ENCODE measurements at regions not wholly inside any gene's neighbourhood (a gene's known extent, or its start where the extent isn't known, plus 50 kb on each side); places are given as distances from the start of the nearest gene placed in this dataset.

- no peak for DNase-seq (ENCODE audit: low read depth in 1 of 2, low spot score in 1 of 2)
- ChIA-PET CTCF (interaction anchor here (0.7 to 2.3 kb wide), 5 partner anchors 12 to 1038 kb away, joined by 3 to 7 read pairs (median 6); partner anchors contain the start of gene CCDC71L), POLR2A (no interaction called here)
- no peaks in the 10 kb centered on the region for H3K9me3 ChIP-seq
- peaks cover 15% of the 10 kb centered on the region for H3K4me1 ChIP-seq
- no peak for FAIRE-seq
- no peak for TF ChIP-seq RAD21 (conservative IDR thresholded peaks at IDR 0.05 in 1 of 2, IDR thresholded peaks at IDR 0.05 in 1 of 2)
- TF ChIP-seq NR3C1 (IDR thresholded peaks at IDR 0.05), result no peak
- no peak for TF ChIP-seq ELK1 (IDR thresholded peaks at IDR 0.05; ENCODE audit: low read depth, low read length)
- no peak for TF ChIP-seq RCOR1 (IDR thresholded peaks at IDR 0.05; ENCODE audit: low read depth, low read length)
- no peak for TF ChIP-seq CTCF (IDR thresholded peaks at IDR 0.05)
- no peak for TF ChIP-seq KDM5A (IDR thresholded peaks at IDR 0.05)
- TF ChIP-seq KDM1A (IDR thresholded peaks at IDR 0.05; ENCODE audit: low read depth), result no peak
- TF ChIP-seq USF2 (IDR thresholded peaks at IDR 0.05), result no peak
- no peak for TF ChIP-seq HEYL (CRISPR knock-in tag; IDR thresholded peaks at IDR 0.05)
- TF ChIP-seq GATA3 (IDR thresholded peaks at IDR 0.05; ENCODE audit: borderline replicate concordance), result no peak
- TF ChIP-seq FOSB (CRISPR knock-in tag; IDR thresholded peaks at IDR 0.05), result no peak
- TF ChIP-seq ZC3H11A (IDR thresholded peaks at IDR 0.05), result no peak
- no peak for TF ChIP-seq PHF8 (IDR thresholded peaks at IDR 0.05; ENCODE audit: borderline replicate concordance, low read depth)
- no peak for TF ChIP-seq JUN (IDR thresholded peaks at IDR 0.05)
- no peak for TF ChIP-seq MAZ (IDR thresholded peaks at IDR 0.05; ENCODE audit: borderline replicate concordance, low read depth, low read length)
- no peak for TF ChIP-seq PBX3 (IDR thresholded peaks at IDR 0.05)
- no peak for TF ChIP-seq CBX2 (IDR thresholded peaks at IDR 0.05; ENCODE audit: borderline replicate concordance, low read depth)
- no peak for TF ChIP-seq MYC (IDR thresholded peaks at IDR 0.05; ENCODE audit: borderline replicate concordance, low read length)
- TF ChIP-seq SREBF2 (IDR thresholded peaks at IDR 0.05), result no peak
- TF ChIP-seq POLR2A (IDR thresholded peaks at IDR 0.05; ENCODE audit: low read length), result no peak
- no peak overlapping the region for H3K4me3 ChIP-seq
- 92% methylated on average over 2 of the region's 2 CpGs for WGBS (ENCODE audit: missing lambda C conversion rate)
- no peak for ATAC-seq
- H3K4me2 ChIP-seq, result no peak overlapping the region
- no peak overlapping the region for H3K27ac ChIP-seq
Measured at GRCh38 chr7:106781007-106781406, 84.1 kb upstream of the PIK3CG start.

- H3K4me2 ChIP-seq, result no peak overlapping the region
- no peak overlapping the region for H3K4me3 ChIP-seq
- no peak overlapping the region for H3K27ac ChIP-seq
- DNase-seq (ENCODE audit: low read depth in 1 of 2, low spot score in 1 of 2) (no peak), FAIRE-seq (no peak), ATAC-seq (no peak)
- ChIA-PET POLR2A (no interaction called here), CTCF (interaction anchor here (0.7 to 2.3 kb wide), 2 partner anchors 11 to 1039 kb away, joined by 3 to 7 read pairs; no protein-coding TSS in a partner anchor)
- peaks cover 8% of the 10 kb centered on the region; the same call in 1 of the 3 replicates for H3K4me1 ChIP-seq
- no peak for TF ChIP-seq KDM5A (IDR thresholded peaks at IDR 0.05)
- TF ChIP-seq USF2 (IDR thresholded peaks at IDR 0.05), result no peak
- no peak for TF ChIP-seq E2F6 (IDR thresholded peaks at IDR 0.05; ENCODE audit: borderline replicate concordance, low read depth)
- TF ChIP-seq MYC (IDR thresholded peaks at IDR 0.05; ENCODE audit: borderline replicate concordance, low read length), result no peak
- TF ChIP-seq ZFP36 (IDR thresholded peaks at IDR 0.05; ENCODE audit: borderline replicate concordance, partially characterized antibody), result no peak
- TF ChIP-seq HOXA7 (CRISPR knock-in tag; IDR thresholded peaks at IDR 0.05), result no peak
- 61% methylated on average over 1 of the region's 1 CpG for WGBS (ENCODE audit: missing lambda C conversion rate)
- no peaks in the 10 kb centered on the region for H3K9me3 ChIP-seq
Measured at GRCh38 chr7:106781828-106782544, 83.1 kb upstream of the PIK3CG start.

Data from A549 (cell line).